ENCODE measurements at regions not wholly inside any gene's neighbourhood (a gene's known extent, or its start where the extent isn't known, plus 50 kb on each side); places are given as distances from the start of the nearest gene placed in this dataset.

DNA sequence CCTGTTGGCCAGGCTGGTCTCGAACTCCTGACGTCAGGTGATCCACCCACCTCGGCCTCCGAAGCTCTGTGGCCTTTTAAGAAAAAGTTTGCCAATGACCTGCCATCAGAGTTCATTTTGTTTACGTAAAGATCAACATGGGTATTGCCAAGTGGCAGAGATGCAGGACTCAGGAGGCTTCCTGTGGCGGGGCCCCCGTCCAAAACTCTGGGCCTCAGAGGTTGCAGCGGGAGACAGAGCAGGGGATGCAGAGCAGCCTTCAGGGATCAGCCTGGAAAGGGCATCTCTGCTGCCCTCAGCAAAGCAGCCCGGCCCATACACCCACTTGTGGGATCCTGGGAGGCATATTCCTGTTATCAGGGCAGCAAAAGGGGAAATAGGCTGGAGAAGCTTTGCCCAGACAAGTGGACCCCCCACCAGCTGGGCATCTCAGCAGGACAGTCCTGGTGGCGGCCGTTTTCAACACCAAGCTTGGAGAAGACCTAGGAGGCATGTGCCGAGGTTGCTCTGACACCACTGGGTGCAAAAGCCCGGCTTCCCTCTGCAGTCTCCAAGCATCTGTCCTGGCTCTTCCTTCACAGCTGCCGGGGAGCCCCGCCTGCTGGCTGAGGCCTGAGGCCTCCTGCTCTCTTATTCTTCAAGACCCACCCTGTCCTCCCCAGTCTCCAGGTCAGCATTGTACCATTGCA lies 1152.4 kb downstream of the BRD1 start (continued):
- TF ChIP-seq, protein P1, sequence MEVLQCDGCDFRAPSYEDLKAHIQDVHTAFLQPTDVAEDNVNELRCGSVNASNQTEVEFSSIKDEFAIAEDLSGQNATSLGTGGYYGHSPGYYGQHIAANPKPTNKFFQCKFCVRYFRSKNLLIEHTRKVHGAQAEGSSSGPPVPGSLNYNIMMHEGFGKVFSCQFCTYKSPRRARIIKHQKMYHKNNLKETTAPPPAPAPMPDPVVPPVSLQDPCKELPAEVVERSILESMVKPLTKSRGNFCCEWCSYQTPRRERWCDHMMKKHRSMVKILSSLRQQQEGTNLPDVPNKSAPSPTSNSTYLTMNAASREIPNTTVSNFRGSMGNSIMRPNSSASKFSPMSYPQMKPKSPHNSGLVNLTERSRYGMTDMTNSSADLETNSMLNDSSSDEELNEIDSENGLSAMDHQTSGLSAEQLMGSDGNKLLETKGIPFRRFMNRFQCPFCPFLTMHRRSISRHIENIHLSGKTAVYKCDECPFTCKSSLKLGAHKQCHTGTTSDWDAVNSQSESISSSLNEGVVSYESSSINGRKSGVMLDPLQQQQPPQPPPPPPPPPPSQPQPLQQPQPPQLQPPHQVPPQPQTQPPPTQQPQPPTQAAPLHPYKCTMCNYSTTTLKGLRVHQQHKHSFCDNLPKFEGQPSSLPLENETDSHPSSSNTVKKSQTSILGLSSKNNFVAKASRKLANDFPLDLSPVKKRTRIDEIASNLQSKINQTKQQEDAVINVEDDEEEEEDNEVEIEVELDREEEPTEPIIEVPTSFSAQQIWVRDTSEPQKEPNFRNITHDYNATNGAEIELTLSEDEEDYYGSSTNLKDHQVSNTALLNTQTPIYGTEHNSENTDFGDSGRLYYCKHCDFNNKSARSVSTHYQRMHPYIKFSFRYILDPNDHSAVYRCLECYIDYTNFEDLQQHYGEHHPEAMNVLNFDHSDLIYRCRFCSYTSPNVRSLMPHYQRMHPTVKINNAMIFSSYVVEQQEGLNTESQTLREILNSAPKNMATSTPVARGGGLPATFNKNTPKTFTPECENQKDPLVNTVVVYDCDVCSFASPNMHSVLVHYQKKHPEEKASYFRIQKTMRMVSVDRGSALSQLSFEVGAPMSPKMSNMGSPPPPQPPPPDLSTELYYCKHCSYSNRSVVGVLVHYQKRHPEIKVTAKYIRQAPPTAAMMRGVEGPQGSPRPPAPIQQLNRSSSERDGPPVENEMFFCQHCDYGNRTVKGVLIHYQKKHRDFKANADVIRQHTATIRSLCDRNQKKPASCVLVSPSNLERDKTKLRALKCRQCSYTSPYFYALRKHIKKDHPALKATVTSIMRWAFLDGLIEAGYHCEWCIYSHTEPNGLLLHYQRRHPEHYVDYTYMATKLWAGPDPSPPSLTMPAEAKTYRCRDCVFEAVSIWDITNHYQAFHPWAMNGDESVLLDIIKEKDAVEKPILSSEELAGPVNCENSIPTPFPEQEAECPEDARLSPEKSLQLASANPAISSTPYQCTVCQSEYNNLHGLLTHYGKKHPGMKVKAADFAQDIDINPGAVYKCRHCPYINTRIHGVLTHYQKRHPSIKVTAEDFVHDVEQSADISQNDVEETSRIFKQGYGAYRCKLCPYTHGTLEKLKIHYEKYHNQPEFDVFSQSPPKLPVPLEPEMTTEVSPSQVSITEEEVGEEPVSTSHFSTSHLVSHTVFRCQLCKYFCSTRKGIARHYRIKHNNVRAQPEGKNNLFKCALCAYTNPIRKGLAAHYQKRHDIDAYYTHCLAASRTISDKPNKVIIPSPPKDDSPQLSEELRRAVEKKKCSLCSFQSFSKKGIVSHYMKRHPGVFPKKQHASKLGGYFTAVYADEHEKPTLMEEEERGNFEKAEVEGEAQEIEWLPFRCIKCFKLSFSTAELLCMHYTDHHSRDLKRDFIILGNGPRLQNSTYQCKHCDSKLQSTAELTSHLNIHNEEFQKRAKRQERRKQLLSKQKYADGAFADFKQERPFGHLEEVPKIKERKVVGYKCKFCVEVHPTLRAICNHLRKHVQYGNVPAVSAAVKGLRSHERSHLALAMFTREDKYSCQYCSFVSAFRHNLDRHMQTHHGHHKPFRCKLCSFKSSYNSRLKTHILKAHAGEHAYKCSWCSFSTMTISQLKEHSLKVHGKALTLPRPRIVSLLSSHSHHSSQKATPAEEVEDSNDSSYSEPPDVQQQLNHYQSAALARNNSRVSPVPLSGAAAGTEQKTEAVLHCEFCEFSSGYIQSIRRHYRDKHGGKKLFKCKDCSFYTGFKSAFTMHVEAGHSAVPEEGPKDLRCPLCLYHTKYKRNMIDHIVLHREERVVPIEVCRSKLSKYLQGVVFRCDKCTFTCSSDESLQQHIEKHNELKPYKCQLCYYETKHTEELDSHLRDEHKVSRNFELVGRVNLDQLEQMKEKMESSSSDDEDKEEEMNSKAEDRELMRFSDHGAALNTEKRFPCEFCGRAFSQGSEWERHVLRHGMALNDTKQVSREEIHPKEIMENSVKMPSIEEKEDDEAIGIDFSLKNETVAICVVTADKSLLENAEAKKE (CRISPR knock-in tag; IDR thresholded peaks at IDR 0.05): no peak

DNA sequence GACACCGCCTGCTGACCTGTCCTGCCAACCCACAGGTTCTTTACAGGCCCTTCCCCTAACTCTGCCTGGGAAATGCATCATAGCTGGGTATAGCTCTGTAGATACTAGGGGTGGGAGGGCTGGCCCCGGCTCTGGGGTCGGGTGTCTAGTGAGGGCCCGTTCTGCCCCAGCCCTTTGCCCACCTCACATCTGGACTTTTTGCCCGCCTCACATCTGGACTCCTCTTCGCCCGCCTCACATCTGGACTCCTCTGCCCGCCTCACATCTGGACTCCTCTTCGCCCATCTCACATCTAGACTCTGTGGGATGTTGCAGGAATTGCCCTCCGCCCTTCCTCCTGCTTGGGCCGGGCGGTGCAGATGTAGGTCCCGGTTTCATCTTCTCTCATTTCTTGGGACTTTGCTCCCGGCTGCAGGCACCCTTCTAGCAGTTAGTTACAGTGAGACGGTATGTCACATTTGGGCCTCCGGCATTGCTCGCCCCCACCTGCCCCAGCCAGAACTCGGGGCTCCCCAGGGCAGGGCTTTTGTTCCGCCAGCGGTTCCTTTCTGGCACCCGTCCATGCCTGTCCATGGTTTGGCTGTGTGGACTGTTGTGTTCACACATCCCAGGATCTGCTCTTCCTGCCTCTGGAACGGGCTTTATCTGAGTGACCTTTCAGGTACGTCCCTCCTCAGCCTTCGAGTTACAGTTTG lies 1153.7 kb downstream of the BRD1 start:
- Mint-ChIP-seq H3K36me3 (ENCODE audit: low read depth) (peaks cover 23% of the 10 kb centered on the region), H3K27ac (no peak overlapping the region)
- no peaks in the 10 kb centered on the region for H3K79me2 ChIP-seq (replicated peaks; ENCODE audit: insufficient read depth)
- TF ChIP-seq EZH2 (IDR thresholded peaks at IDR 0.05; ENCODE audit: low read depth, unreplicated experiment) (no peak), STAT1 (IDR thresholded peaks at IDR 0.05; ENCODE audit: unreplicated experiment) (no peak), ZNF114 (CRISPR knock-in tag; IDR thresholded peaks at IDR 0.05) (no peak), POLR2AphosphoS5 (IDR thresholded peaks at IDR 0.05; ENCODE audit: low read depth) (no peak)
- TF ChIP-seq, protein P1 (CRISPR knock-in tag; IDR thresholded peaks at IDR 0.05): no peak

More for the DNA sequence above, 1153.7 kb downstream of the BRD1 start:
- H3K4me1 Mint-ChIP-seq: peaks cover 3% of the 10 kb centered on the region; the same call in 2 of the 3 replicates
- H3K27me3 Mint-ChIP-seq (ENCODE audit: insufficient read depth, low read depth, poor library complexity): peaks cover 14% of the 10 kb centered on the region
- H3K9me2 ChIP-seq (ENCODE audit: insufficient read depth): no peaks in the 10 kb centered on the region
- H3K27me3 ChIP-seq (ENCODE audit: insufficient read depth): no peaks in the 10 kb centered on the region
- H3K27ac ChIP-seq (ENCODE audit: low read depth): no peak overlapping the region
- H3K9me3 Mint-ChIP-seq: peaks cover 18% of the 10 kb centered on the region
- peaks cover 8% of the 10 kb centered on the region; the same call in 1 of the 2 replicates for H3K36me3 ChIP-seq (ENCODE audit: insufficient read depth)
- DNase-seq (ENCODE audit: low spot score) (no peak), ATAC-seq (no peak)
- H4K20me1 ChIP-seq (replicated peaks; ENCODE audit: insufficient read depth): no peaks in the 10 kb centered on the region
- no peak overlapping the region for H3K4me3 Mint-ChIP-seq
- no peak overlapping the region for H2AFZ ChIP-seq
- H3K4me3 ChIP-seq: no peak overlapping the region
- no peak overlapping the region for H3K4me2 ChIP-seq
- no peaks in the 10 kb centered on the region for H3F3A ChIP-seq (replicated peaks; ENCODE audit: low read depth)
- H3K4me1 ChIP-seq (ENCODE audit: insufficient read depth): no peaks in the 10 kb centered on the region

All from GM23338 (cell line).